ENCODE measurements at regions not wholly inside any gene's neighbourhood (a gene's known extent, or its start where the extent isn't known, plus 50 kb on each side); places are given as distances from the start of the nearest gene placed in this dataset.
"Not testable (repeated sequence)": the region's sequence is repeated elsewhere in the genome, so short reads cannot be mapped to it uniquely, and the experiment has no call there.

DNA sequence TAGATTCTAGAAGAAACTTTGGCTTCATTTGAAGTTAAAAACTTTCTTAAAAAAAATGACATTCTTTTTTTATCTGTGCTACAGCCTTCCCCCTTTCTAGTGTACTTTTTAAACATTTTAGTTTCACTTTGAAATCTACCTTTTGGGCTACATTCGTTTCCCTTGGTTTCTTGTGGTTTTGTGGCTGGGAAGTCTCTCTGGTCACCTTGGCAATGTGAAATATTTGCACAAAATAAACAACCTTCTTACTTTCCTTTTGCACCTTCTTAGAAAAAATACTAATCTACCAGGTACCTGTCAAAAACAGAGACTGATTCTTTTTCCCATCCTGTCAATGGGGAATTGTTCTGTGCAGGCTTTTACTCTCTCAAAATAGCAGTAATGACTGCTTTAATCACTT lies 350.2 kb downstream of the GATA3 start:
- no peak for TF ChIP-seq TAF1 (IDR thresholded peaks at IDR 0.05; ENCODE audit: borderline replicate concordance, low read depth, low read length)
- no peak for TF ChIP-seq POLR2A (IDR thresholded peaks at IDR 0.05; ENCODE audit: low read depth, low read length)
- no peak for TF ChIP-seq POLR2AphosphoS5 (IDR thresholded peaks at IDR 0.05; ENCODE audit: low read depth, low read length)
- no peak for FAIRE-seq
- no peak for DNase-seq (ENCODE audit: insufficient read length)

DNA sequence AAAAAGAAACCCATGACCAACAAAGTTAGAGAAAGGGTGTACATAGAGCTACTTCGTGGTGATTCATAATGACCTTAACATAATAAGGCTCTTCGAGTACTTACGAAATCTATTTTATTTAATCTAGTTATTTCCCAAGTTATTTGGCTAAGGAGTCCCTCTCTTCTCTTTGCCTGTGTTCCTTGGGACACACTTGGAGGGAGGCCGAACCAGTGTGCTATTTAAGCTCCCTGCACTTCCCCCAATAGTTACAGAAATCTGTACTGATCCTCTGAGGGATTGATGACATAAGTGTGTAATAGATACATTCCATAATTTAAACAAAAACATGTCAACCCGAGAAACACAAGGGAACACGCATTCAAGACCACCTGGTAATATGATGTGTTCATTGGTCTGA lies 351.1 kb downstream of the GATA3 start:
- DNase-seq (ENCODE audit: insufficient read length) (no peak), FAIRE-seq (no peak)
- TF ChIP-seq POLR2AphosphoS5 (IDR thresholded peaks at IDR 0.05; ENCODE audit: low read depth, low read length): no peak
- no peak for TF ChIP-seq POLR2A (IDR thresholded peaks at IDR 0.05; ENCODE audit: low read depth, low read length)

DNA sequence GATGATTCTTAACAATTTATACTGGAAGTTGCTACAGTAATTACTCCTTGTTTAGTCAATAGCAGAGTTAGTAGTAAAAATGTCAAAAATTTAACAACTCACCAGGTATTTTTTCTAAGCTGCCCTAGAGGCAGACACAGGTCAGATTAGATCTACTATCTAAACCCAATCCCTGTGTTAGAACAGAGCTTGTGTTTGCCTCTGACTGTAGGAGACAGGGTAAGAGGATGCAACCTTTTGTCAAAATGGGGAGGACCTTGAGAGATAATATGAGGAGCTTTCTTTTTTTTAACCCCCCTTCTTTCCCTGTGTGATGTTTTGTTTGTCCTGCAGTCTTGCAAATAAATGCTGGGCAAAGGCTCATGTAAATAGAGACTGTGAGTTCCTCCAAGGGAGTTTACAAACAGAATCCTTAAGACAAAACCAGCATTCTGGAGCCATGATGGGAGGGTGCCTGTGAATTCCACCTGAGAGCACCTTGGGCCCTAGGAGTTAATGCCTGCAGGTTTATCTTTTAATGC lies 353.1 kb downstream of the GATA3 start:
- DNase-seq (ENCODE audit: insufficient read length): no peak
- FAIRE-seq: no peak
- TF ChIP-seq POLR2AphosphoS5 (IDR thresholded peaks at IDR 0.05; ENCODE audit: low read depth, low read length): no peak

DNA sequence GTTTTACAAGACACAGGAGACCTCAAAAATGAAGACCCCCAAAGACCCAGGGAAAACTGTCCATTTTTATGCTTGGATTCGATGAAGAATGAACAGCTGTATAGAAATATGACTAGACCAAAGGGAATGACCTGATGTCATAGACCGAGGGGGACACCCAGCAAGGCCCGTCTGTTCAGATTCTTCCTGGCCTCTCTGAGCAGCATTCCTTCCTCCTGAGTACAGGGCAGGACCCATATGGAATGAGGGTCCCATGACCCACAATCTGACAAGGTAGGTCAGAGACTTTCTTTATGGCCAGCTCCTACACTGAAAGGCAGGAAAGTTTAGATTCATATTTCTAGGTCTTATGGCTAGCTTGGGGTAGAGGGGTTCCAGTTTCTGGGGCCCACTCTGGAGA lies 356.0 kb downstream of the GATA3 start:
- DNase-seq (ENCODE audit: insufficient read length) (no peak), FAIRE-seq (no peak)
- TF ChIP-seq POLR2A (IDR thresholded peaks at IDR 0.05; ENCODE audit: low read depth, low read length): no peak
- TF ChIP-seq TAF1 (IDR thresholded peaks at IDR 0.05; ENCODE audit: borderline replicate concordance, low read depth, low read length): no peak
- TF ChIP-seq POLR2AphosphoS5 (IDR thresholded peaks at IDR 0.05; ENCODE audit: low read depth, low read length): no peak

DNA sequence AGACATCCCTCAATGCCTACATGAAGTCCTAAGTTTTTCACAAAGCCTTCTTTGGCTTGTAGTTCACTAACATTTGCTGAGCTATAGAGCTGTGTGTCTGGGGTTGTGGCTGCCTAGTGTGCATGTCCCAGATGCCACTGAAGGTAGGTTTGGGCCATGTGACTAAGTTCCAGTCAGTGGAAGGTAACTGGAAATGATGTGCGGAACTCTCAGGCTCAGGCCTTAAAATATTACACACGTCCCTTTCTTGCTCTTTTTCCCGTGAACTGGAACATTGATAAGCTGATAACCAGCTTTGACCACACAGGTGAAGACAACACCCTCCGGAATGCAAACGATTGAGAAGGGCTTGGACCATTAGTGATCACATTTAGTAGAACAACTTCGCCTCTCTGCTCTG lies 358.1 kb downstream of the GATA3 start:
- TF ChIP-seq POLR2A (IDR thresholded peaks at IDR 0.05; ENCODE audit: low read depth, low read length): no peak
- TF ChIP-seq TAF1 (IDR thresholded peaks at IDR 0.05; ENCODE audit: borderline replicate concordance, low read depth, low read length): no peak
- no peak for TF ChIP-seq POLR2AphosphoS5 (IDR thresholded peaks at IDR 0.05; ENCODE audit: low read depth, low read length)
- FAIRE-seq (no peak), DNase-seq (ENCODE audit: insufficient read length) (no peak)

DNA sequence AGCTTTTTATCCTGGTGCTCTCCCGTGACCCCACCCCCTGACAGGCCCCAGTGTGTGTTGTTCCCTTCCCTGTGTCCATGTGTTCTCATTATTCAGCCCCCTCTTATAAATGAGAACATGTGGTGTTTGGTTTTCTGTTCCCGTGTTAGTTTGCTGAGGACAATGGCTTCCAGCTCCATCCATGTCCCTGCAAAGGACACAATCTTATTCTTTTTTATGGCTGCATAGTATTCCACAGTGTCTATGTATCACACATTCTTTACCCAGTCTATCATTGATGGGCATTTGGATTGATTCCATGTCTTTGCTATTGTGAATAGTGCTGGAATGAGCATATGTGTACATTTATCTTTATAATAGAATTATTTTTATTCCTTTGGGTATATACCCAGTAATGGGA lies 360.5 kb downstream of the GATA3 start:
- not testable (repeated sequence) for FAIRE-seq; DNase-seq (ENCODE audit: insufficient read length)

DNA sequence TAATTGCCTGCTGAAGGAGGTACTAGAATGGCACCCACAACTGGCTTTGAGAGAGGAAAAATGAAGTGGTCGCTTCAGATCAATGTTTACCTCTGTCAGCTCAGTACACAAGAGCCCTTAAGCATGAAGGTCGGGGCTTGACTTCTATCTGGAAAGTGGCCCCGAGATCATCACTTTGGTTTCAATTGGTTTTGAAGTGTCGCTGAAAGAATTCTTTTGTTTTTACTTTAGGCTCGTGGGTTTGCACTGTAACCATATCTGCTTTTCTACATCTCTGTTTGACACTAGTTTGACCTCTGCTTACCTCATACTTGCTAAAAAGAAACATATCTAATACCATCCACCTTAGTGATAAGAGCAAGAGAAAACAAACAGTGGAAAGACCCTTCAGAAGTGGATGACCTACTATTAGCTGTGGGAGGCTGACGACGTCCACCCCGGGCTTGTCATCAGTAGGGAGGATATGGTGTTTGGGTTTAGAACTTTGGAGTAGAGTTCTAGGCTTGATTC lies 361.8 kb downstream of the GATA3 start:
- DNase-seq (ENCODE audit: insufficient read length) (no peak), FAIRE-seq (peak; percentile 88)
- no peak for TF ChIP-seq POLR2AphosphoS5 (IDR thresholded peaks at IDR 0.05; ENCODE audit: low read depth, low read length)
- no peak for TF ChIP-seq TAF1 (IDR thresholded peaks at IDR 0.05; ENCODE audit: borderline replicate concordance, low read depth, low read length)
- no peak for TF ChIP-seq POLR2A (IDR thresholded peaks at IDR 0.05; ENCODE audit: low read depth, low read length)

DNA sequence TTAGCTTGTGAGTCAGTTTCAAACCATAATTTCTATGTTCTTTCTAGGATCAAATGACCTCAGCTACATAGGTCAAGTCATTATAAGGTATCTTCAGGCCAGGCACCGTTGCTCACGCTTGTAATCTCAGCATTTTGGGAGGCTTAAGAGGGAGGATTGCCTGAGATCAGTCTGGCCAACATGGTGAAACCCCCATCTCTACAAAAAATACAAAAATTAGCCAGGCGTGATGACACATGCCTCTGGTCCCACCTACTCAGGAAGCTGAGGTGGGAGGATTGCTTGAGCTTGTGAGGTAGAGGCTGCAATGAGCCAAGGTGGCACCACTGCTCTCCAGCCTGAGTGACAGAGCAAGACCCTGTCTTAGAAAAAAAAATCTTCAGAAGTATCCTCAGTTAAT lies 362.3 kb downstream of the GATA3 start:
- DNase-seq (ENCODE audit: insufficient read length) (no peak), FAIRE-seq (no peak)
- no peak for TF ChIP-seq POLR2A (IDR thresholded peaks at IDR 0.05; ENCODE audit: low read depth, low read length)
- TF ChIP-seq TAF1 (IDR thresholded peaks at IDR 0.05; ENCODE audit: borderline replicate concordance, low read depth, low read length): no peak
- TF ChIP-seq POLR2AphosphoS5 (IDR thresholded peaks at IDR 0.05; ENCODE audit: low read depth, low read length): no peak

DNA sequence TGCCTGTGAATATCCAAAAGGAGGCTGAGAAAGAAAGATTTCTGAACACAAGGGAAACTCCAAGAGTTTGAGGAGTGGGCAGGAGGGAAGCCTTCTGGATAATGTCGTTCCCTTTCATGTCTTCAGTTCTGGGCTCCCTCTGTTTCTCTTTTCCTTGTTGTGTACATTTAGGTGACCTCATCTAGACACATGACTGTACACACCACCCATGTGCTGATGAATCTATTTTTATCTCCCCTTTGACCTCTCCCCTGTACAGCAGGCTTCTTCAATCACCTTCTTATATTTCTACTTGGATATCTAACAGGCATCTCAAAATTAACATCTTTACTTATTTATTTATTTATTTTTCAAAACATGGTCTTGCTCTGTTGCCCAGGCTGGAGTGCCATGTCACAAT lies 363.1 kb downstream of the GATA3 start:
- DNase-seq (ENCODE audit: insufficient read length): no peak
- no peak for FAIRE-seq
- TF ChIP-seq POLR2A (IDR thresholded peaks at IDR 0.05; ENCODE audit: low read depth, low read length) (no peak), POLR2AphosphoS5 (IDR thresholded peaks at IDR 0.05; ENCODE audit: low read depth, low read length) (no peak), TAF1 (IDR thresholded peaks at IDR 0.05; ENCODE audit: borderline replicate concordance, low read depth, low read length) (no peak)

DNA sequence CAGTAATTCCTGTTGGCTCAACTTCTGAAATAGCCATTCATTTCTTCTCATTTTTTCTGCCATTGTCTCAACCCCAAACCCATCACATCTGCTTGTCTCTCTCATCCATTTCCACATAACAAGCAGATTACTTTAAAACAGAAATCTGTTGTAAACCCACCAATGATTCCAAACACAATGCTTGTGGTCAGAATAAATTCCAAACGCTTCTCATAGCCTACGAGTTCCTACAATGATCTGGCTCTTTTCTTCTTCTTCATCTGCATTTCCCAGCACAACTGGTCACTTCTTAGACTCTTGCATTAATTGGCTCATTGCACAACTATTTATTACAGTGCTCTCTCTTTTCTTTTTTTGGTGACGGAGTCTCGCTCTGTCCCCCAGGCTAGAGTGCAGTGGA lies 364.1 kb downstream of the GATA3 start:
- no peak for TF ChIP-seq POLR2AphosphoS5 (IDR thresholded peaks at IDR 0.05; ENCODE audit: low read depth, low read length)
- no peak for TF ChIP-seq TAF1 (IDR thresholded peaks at IDR 0.05; ENCODE audit: borderline replicate concordance, low read depth, low read length)
- no peak for DNase-seq (ENCODE audit: insufficient read length)
- FAIRE-seq: no peak

DNA sequence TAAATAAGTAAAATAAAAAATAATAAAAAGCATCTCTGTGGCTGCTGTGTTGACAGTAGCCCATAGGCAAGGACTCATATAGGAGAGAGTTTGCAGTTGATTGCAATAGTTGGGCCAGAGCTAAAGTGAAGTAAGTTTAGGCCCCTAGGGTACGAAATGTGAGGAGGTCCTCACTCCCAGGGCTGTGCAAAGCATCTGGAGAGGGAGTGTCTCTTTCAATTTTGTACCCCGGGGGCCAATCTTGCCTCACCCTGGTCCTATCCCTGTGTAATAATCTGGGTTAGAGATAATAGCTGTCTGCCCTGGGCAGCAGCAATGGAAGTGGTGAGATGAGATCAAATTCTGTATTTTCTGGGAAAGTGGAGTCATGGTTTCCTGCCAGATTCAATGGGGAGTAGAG lies 365.7 kb downstream of the GATA3 start:
- no peak for DNase-seq (ENCODE audit: insufficient read length)
- TF ChIP-seq TAF1 (IDR thresholded peaks at IDR 0.05; ENCODE audit: borderline replicate concordance, low read depth, low read length) (no peak), POLR2A (IDR thresholded peaks at IDR 0.05; ENCODE audit: low read depth, low read length) (no peak), POLR2AphosphoS5 (IDR thresholded peaks at IDR 0.05; ENCODE audit: low read depth, low read length) (no peak)
- FAIRE-seq: no peak

DNA sequence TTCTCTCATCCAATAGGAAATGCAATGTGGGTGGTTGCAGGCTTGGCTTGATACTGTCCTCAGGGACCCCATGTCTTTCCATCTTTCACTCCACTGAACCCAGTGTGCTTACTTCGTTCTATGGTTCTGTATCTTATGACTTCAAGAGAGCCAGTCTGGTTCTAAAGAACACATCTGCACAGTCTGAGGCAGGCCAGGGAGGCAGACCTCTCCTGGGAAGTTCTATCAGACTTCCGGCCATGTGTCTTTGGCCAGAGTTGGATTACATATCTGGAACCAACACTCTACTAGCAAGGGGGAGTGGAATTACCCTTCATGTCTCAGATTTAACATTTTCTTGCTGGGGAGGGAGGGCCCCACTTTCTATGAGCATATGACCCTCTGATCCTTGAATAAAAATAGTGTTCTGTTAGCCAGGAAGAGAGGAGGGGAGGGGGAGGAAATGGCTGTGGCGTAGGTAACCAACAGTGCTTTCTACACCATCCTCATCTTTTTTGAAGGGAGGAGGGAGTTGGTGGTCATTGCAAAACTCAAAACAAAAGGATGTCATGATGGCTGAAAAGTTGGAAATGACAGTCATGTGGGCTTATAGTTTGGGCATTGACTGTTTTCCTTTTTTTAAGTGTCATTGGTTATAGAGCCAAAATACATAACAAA lies 370.2 kb downstream of the GATA3 start:
- TF ChIP-seq TAF1 (IDR thresholded peaks at IDR 0.05; ENCODE audit: borderline replicate concordance, low read depth, low read length) (no peak), POLR2A (IDR thresholded peaks at IDR 0.05; ENCODE audit: low read depth, low read length) (no peak), POLR2AphosphoS5 (IDR thresholded peaks at IDR 0.05; ENCODE audit: low read depth, low read length) (no peak)
- DNase-seq (ENCODE audit: insufficient read length) (no peak), FAIRE-seq (no peak)

DNA sequence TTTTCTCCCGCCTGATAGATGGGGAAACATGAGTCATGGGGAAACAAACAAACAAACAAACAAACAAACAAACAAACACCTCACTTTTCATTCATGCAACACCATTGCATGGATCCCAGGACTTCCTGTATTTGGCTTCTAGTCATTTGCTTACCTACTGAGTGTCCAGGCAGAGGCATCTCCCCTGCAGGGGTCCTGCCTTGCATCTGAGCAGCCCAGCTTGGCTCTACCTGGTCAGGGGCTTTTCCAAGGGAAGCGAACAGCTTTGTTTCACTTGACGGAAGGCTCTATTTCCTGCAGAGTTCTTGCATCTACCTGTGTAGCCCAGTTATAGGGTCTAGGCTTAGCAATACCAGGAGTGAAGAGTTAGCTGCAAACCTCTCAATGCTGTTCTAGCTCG lies 374.2 kb downstream of the GATA3 start:
- FAIRE-seq (no peak), DNase-seq (ENCODE audit: insufficient read length) (no peak)
- TF ChIP-seq POLR2A (IDR thresholded peaks at IDR 0.05; ENCODE audit: low read depth, low read length) (no peak), TAF1 (IDR thresholded peaks at IDR 0.05; ENCODE audit: borderline replicate concordance, low read depth, low read length) (no peak), POLR2AphosphoS5 (IDR thresholded peaks at IDR 0.05; ENCODE audit: low read depth, low read length) (no peak)
